Fibroblast of lung (primary cell): ENCODE measurements at regions not wholly inside any gene's neighbourhood (a gene's known extent, or its start where the extent isn't known, plus 50 kb on each side); places are given as distances from the start of the nearest gene placed in this dataset.

Experiments
- DNase-seq, 2 donors: peaks; one replicate each; pipeline versions ENCODE4 v3.0.0 to v3.0.0-alpha.2; 2010; ENCODE audit warnings: low read depth in 2 of 2
- H2AFZ ChIP-seq: 2 replicates; pipeline ENCODE4 v1.5.1; 2012; ENCODE audit warnings: low read length, control low read depth, inconsistent platforms
- H3K27ac ChIP-seq: 2 replicates; pipeline ENCODE4 v1.5.1; 2011; ENCODE audit warnings: low read length, control low read depth; ENCODE audit not compliant: insufficient read depth
- H3K27me3 ChIP-seq: 2 replicates; pipeline ENCODE4 v1.5.1; 2011; ENCODE audit warnings: mild to moderate bottlenecking, low read length; ENCODE audit not compliant: control insufficient read depth, insufficient read depth
- H3K36me3 ChIP-seq: 2 replicates; pipeline ENCODE4 v1.5.1; 2011; ENCODE audit warnings: low read length; ENCODE audit not compliant: control insufficient read depth, insufficient read depth
- H3K4me1 ChIP-seq: 2 replicates; pipeline ENCODE4 v1.5.1; 2011; ENCODE audit warnings: low read length; ENCODE audit not compliant: control insufficient read depth, insufficient read depth; ENCODE audit errors: extremely low read depth
- H3K4me2 ChIP-seq: 2 replicates; pipeline ENCODE4 v1.5.1; 2011; ENCODE audit warnings: low read length, control low read depth; ENCODE audit not compliant: insufficient read depth; ENCODE audit errors: extremely low read depth
- H3K4me3 ChIP-seq, 4 experiments: fragments of 200-600 bp in 1 of 4; sonication (generic) in 1 of 4; replicated peaks in 1 of 4; 2 replicates each; pipeline ENCODE4 v1.5.1; 2011 to 2016; ENCODE audit warnings: low read length in 4 of 4, low read depth in 3 of 4, mild to moderate bottlenecking in 3 of 4, control low read depth in 2 of 4, inconsistent platforms in 1 of 4, mixed read lengths in 1 of 4; ENCODE audit not compliant: insufficient read depth in 1 of 4; ENCODE audit errors: control extremely low read depth in 1 of 4
- H3K79me2 ChIP-seq: 2 replicates; pipeline ENCODE4 v1.5.1; 2012; ENCODE audit warnings: mild to moderate bottlenecking, low read length, inconsistent platforms; ENCODE audit not compliant: control insufficient read depth, insufficient read depth
- H3K9ac ChIP-seq: 2 replicates; pipeline ENCODE4 v1.5.1; 2011; ENCODE audit warnings: mild to moderate bottlenecking, low read length, control low read depth; ENCODE audit not compliant: insufficient read depth
- H3K9me3 ChIP-seq: 2 replicates; pipeline ENCODE4 v1.5.1; 2012; ENCODE audit warnings: low read depth, low read length; ENCODE audit not compliant: control insufficient read depth, insufficient read depth
- H4K20me1 ChIP-seq: 2 replicates; pipeline ENCODE4 v1.5.1; 2011; ENCODE audit warnings: low read length; ENCODE audit not compliant: control insufficient read depth, insufficient read depth; ENCODE audit errors: extremely low read depth
- EZH2 ChIP-seq: IDR thresholded peaks from 2 replicates; pipeline ENCODE4 v1.5.1; 2012; ENCODE audit warnings: low read length, control low read depth, mild to moderate bottlenecking; ENCODE audit errors: missing control alignments
- TF ChIP-seq, protein P1 (sequence below), 2 donors: IDR thresholded peaks in 1 of 2; conservative IDR thresholded peaks in 1 of 2; 1 replicate in 1 of 2; 2 replicates in 1 of 2; pipeline ENCODE4 v1.5.1; 2011 to 2012; ENCODE audit warnings: low read length in 2 of 2, control low read depth in 1 of 2, inconsistent platforms in 1 of 2, low read depth in 1 of 2, mild to moderate bottlenecking in 1 of 2

DNA sequence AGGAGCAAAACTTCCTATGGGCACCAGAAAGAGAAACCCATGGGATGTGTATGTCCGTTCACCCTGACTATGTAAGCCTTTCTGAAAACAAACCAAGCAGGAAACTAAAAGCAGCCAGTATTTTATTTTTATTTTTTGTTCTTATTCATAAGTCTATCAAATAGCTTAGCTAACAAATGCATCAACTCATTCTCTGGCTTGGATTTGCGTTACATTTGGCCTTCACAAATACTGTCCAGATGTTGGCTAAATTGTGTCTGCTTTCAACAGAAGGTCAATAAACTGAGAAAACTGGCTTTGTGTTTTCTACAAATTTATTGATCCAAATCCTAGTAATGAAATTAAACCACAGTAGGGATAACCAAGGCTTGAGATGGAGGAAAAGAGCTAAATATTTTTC, 379.0 kb downstream of the NOVA1 start:
- Histone ChIP-seq H2AFZ (no peak overlapping the region), H4K20me1 (no peaks in the 10 kb centered on the region), H3K27me3 (no peaks in the 10 kb centered on the region), H3K9ac (no peak overlapping the region), H3K27ac (no peak overlapping the region), H3K36me3 (no peaks in the 10 kb centered on the region), H3K4me3 (no peak overlapping the region), H3K4me2 (no peak overlapping the region), H3K9me3 (no peaks in the 10 kb centered on the region), H3K79me2 (no peaks in the 10 kb centered on the region), H3K4me1 (no peaks in the 10 kb centered on the region)
- TF ChIP-seq, protein P1, sequence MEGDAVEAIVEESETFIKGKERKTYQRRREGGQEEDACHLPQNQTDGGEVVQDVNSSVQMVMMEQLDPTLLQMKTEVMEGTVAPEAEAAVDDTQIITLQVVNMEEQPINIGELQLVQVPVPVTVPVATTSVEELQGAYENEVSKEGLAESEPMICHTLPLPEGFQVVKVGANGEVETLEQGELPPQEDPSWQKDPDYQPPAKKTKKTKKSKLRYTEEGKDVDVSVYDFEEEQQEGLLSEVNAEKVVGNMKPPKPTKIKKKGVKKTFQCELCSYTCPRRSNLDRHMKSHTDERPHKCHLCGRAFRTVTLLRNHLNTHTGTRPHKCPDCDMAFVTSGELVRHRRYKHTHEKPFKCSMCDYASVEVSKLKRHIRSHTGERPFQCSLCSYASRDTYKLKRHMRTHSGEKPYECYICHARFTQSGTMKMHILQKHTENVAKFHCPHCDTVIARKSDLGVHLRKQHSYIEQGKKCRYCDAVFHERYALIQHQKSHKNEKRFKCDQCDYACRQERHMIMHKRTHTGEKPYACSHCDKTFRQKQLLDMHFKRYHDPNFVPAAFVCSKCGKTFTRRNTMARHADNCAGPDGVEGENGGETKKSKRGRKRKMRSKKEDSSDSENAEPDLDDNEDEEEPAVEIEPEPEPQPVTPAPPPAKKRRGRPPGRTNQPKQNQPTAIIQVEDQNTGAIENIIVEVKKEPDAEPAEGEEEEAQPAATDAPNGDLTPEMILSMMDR (conservative IDR thresholded peaks at IDR 0.05 in 1 of 2, IDR thresholded peaks at IDR 0.05 in 1 of 2; ENCODE audit: low read depth in 1 of 2, low read length in 2 of 2), result no peak
- TF ChIP-seq EZH2, result no peak
- DNase-seq, result no peak

DNA sequence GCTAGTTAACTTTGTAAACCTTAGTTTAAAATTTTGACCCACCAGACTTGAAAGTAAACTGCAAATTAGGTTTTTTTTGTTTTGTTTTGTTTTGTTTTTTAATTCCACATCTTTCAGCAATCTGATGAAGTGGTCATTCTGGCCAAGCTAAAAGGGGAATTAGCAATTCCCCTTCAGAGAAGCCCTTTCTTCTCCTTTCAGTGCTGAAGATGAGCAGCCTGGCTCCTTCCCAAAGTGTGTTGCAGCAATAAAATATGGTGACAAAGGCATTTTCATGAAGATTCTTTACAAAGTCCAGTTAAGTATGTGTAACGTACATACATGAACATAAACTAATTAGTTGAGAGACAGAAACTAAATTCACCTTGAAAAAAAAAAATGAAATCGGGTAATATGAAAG, 380.1 kb downstream of the NOVA1 start:
- Histone ChIP-seq H4K20me1 (no peaks in the 10 kb centered on the region), H3K4me1 (no peaks in the 10 kb centered on the region), H2AFZ (no peak overlapping the region), H3K9ac (no peak overlapping the region), H3K4me2 (no peak overlapping the region), H3K27ac (no peak overlapping the region), H3K9me3 (no peaks in the 10 kb centered on the region), H3K27me3 (no peaks in the 10 kb centered on the region), H3K79me2 (no peaks in the 10 kb centered on the region), H3K4me3 (no peak overlapping the region), H3K36me3 (no peaks in the 10 kb centered on the region)
- DNase-seq, result no peak
- no peak for TF ChIP-seq EZH2

DNA sequence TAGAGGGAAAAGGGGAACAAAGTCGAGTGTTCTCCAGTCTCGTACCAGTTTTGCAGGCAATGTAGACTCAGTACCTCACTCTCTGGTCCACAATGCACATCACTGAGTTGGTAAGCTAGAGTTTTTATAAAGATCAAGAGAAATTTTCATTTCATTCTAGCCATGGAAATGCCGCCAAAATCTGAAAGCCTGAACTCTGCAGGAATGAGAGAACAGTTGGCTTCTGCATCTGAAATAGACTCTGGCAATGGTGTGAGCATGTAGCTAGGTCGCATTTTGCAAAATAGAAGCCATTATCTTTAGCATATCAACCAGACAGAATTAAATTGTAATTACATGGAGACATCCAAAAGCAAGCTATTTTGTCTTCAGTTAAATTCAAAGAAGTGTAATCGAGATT, 381.0 kb downstream of the NOVA1 start:
- no peaks in the 10 kb centered on the region for H3K79me2 ChIP-seq
- no peak overlapping the region for H3K4me3 ChIP-seq
- no peak for DNase-seq
- H3K27ac ChIP-seq, result no peak overlapping the region
- H3K27me3 ChIP-seq, result no peaks in the 10 kb centered on the region
- no peaks in the 10 kb centered on the region for H4K20me1 ChIP-seq
- H3K4me1 ChIP-seq, result no peaks in the 10 kb centered on the region
- H3K4me2 ChIP-seq, result no peak overlapping the region
- H3K9ac ChIP-seq, result no peak overlapping the region
- H2AFZ ChIP-seq, result no peak overlapping the region
- no peaks in the 10 kb centered on the region for H3K9me3 ChIP-seq
- no peak for TF ChIP-seq EZH2
- TF ChIP-seq, protein P1 (conservative IDR thresholded peaks at IDR 0.05 in 1 of 2, IDR thresholded peaks at IDR 0.05 in 1 of 2; ENCODE audit: low read depth in 1 of 2, low read length in 2 of 2), result no peak
- H3K36me3 ChIP-seq, result no peaks in the 10 kb centered on the region
